ENCODE measurements at regions not wholly inside any gene's neighbourhood (a gene's known extent, or its start where the extent isn't known, plus 50 kb on each side); places are given as distances from the start of the nearest gene placed in this dataset.

- H3K27me3 ChIP-seq (replicated peaks; ENCODE audit: control insufficient read depth, insufficient read depth, low read length), result no peaks in the 10 kb centered on the region
These were observed 104.4 kb downstream of the LIPG start for GRCh38 chr18:49666045-49666775.

GRCh38 chr18:49663899-49664890 is 102.3 kb downstream of the LIPG start:
- no peak overlapping the region for H3K4me3 ChIP-seq (replicated peaks; ENCODE audit: low read depth, low read length)
- DNase-seq (ENCODE audit: extremely low read depth, insufficient read length), result no peak
- no peaks in the 10 kb centered on the region for H3K27me3 ChIP-seq (replicated peaks; ENCODE audit: control insufficient read depth, insufficient read depth, low read length)
- TF ChIP-seq CTCF (IDR thresholded peaks at IDR 0.05; ENCODE audit: insufficient read depth, low read length, poor library complexity, severe bottlenecking), result no peak
- H3K36me3 ChIP-seq (ENCODE audit: control insufficient read depth, insufficient read depth, low read length), result no peaks in the 10 kb centered on the region

More at GRCh38 chr18:49666045-49666775, 104.4 kb downstream of the LIPG start:
- no peak for DNase-seq (ENCODE audit: extremely low read depth, insufficient read length)
- H3K4me3 ChIP-seq (replicated peaks; ENCODE audit: low read depth, low read length), result no peak overlapping the region
- no peak for TF ChIP-seq CTCF (IDR thresholded peaks at IDR 0.05; ENCODE audit: insufficient read depth, low read length, poor library complexity, severe bottlenecking)
- no peaks in the 10 kb centered on the region for H3K36me3 ChIP-seq (ENCODE audit: control insufficient read depth, insufficient read depth, low read length)

- no peaks in the 10 kb centered on the region for H3K36me3 ChIP-seq (ENCODE audit: control insufficient read depth, insufficient read depth, low read length)
- no peak for TF ChIP-seq CTCF (IDR thresholded peaks at IDR 0.05; ENCODE audit: insufficient read depth, low read length, poor library complexity, severe bottlenecking)
- H3K27me3 ChIP-seq (replicated peaks; ENCODE audit: control insufficient read depth, insufficient read depth, low read length), result no peaks in the 10 kb centered on the region
- H3K4me3 ChIP-seq (replicated peaks; ENCODE audit: low read depth, low read length), result no peak overlapping the region
- DNase-seq (ENCODE audit: extremely low read depth, insufficient read length), result no peak
These were observed 100.6 kb downstream of the LIPG start for GRCh38 chr18:49662506-49662905.

GRCh38 chr18:49658823-49659404 is 97.1 kb downstream of the LIPG start:
- TF ChIP-seq CTCF (IDR thresholded peaks at IDR 0.05; ENCODE audit: insufficient read depth, low read length, poor library complexity, severe bottlenecking), result no peak
- H3K36me3 ChIP-seq (ENCODE audit: control insufficient read depth, insufficient read depth, low read length), result no peaks in the 10 kb centered on the region
- DNase-seq (ENCODE audit: extremely low read depth, insufficient read length), result no peak
- H3K27me3 ChIP-seq (replicated peaks; ENCODE audit: control insufficient read depth, insufficient read depth, low read length), result no peaks in the 10 kb centered on the region
- no peak overlapping the region for H3K4me3 ChIP-seq (replicated peaks; ENCODE audit: low read depth, low read length)

GRCh38 chr18:49656073-49656692 is 94.3 kb downstream of the LIPG start:
- DNase-seq (ENCODE audit: extremely low read depth, insufficient read length), result no peak
- Histone ChIP-seq H3K27me3 (replicated peaks; ENCODE audit: control insufficient read depth, insufficient read depth, low read length) (no peaks in the 10 kb centered on the region), H3K4me3 (replicated peaks; ENCODE audit: low read depth, low read length) (no peak overlapping the region), H3K36me3 (ENCODE audit: control insufficient read depth, insufficient read depth, low read length) (no peaks in the 10 kb centered on the region)
- no peak for TF ChIP-seq CTCF (IDR thresholded peaks at IDR 0.05; ENCODE audit: insufficient read depth, low read length, poor library complexity, severe bottlenecking)
